ENCODE measurements at regions not wholly inside any gene's neighbourhood (a gene's known extent, or its start where the extent isn't known, plus 50 kb on each side); places are given as distances from the start of the nearest gene placed in this dataset.

DNA sequence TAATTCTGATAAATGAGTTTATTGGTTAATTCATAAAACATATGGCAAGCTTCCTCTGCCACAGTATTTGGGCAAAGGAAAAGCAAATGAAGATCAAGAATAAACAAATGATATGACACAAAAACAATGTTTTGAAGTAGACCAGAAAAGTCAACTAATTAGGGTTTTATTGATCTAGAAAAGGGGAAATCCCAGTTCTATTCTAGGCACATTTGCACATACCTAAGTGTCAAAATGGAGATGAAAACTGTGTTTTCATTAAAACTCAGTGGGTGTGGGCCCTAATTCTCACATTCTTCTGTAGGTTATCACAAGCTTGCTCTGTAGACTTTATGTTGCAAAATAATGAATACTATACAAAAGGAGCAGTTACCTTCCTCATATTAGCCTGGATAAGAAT is 69.0 kb upstream of the TENT5A start:
- ATAC-seq = no peak
- H3K27ac ChIP-seq = no peak overlapping the region
- H3K36me3 ChIP-seq = no peaks in the 10 kb centered on the region
- H3K27me3 ChIP-seq = no peaks in the 10 kb centered on the region
- TF ChIP-seq CTCF (IDR thresholded peaks at IDR 0.05) = no peak
- no peak for TF ChIP-seq POLR2A (IDR thresholded peaks at IDR 0.05)
- no peak for TF ChIP-seq POLR2AphosphoS5 (IDR thresholded peaks at IDR 0.05)
- TF ChIP-seq EP300 (IDR thresholded peaks at IDR 0.05) = no peak
- H3K9me3 ChIP-seq = peaks cover 0 to 6% (median 0%) of the 10 kb centered on the region in 3 donors
- H3K4me3 ChIP-seq = no peak overlapping the region
- no peaks in the 10 kb centered on the region for H3K4me1 ChIP-seq

DNA sequence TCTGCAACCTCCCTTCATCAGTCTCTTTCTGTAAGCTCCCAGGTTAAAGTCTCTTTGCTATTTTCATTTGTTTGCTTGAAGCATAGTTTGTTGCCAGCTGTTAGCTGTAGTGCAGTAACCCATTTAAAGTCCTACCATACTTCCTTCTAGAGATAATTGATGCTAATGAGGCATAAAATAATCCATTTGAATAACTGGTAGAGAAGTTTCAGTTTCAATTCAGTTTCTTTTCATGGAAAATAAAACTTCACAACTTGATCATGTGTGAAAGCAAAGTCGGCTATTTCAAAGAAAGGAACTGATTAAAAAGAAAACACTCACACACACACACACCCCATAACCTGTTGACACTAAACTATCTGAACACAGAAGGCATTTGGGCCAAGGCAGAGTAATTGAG is 68.5 kb upstream of the TENT5A start:
- no peak for ATAC-seq
- no peak for TF ChIP-seq EP300 (IDR thresholded peaks at IDR 0.05)
- no peak for TF ChIP-seq POLR2AphosphoS5 (IDR thresholded peaks at IDR 0.05)
- TF ChIP-seq POLR2A (IDR thresholded peaks at IDR 0.05) = no peak
- TF ChIP-seq CTCF (IDR thresholded peaks at IDR 0.05) = no peak
- Histone ChIP-seq H3K9me3 (peaks cover 0 to 1% (median 0%) of the 10 kb centered on the region in 3 donors), H3K27me3 (no peaks in the 10 kb centered on the region), H3K4me1 (no peaks in the 10 kb centered on the region), H3K4me3 (no peak overlapping the region), H3K36me3 (no peaks in the 10 kb centered on the region), H3K27ac (no peak overlapping the region)
- 38 to 67% methylated on average over 1 of the region's 1 CpG for WGBS, 2 donors (ENCODE audit: low coverage in 1 of 2)

DNA sequence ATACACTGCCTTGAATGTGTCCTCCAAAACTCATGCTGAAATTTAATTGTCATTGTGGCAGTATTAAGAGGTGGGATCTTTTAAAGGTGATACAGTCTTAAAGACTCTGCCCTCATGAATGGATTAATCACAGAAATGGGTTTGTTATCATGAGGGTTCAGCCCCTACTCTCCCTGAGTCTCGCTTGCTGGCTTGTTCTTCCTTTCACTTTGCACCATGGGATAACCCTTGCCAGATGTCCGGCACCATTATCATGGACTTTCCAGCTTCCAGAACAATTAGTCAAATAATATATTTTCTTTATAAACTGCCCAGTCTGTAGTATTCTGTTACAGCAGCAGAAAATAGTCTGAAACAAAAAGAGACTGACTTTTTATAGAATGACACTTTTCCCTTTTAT is 67.9 kb upstream of the TENT5A start:
- ATAC-seq = no peak
- 63 to 83% methylated on average over 2 of the region's 2 CpGs for WGBS, 2 donors (ENCODE audit: low coverage in 1 of 2)
- no peak for TF ChIP-seq CTCF (IDR thresholded peaks at IDR 0.05)
- no peak for TF ChIP-seq POLR2AphosphoS5 (IDR thresholded peaks at IDR 0.05)
- TF ChIP-seq POLR2A (IDR thresholded peaks at IDR 0.05) = no peak
- TF ChIP-seq EP300 (IDR thresholded peaks at IDR 0.05) = no peak
- no peak overlapping the region for H3K27ac ChIP-seq
- no peaks in the 10 kb centered on the region for H3K4me1 ChIP-seq
- no peak overlapping the region for H3K4me3 ChIP-seq
- H3K27me3 ChIP-seq = no peaks in the 10 kb centered on the region
- H3K9me3 ChIP-seq = no peaks in the 10 kb centered on the region
- no peaks in the 10 kb centered on the region for H3K36me3 ChIP-seq

- Histone ChIP-seq H3K36me3 (no peaks in the 10 kb centered on the region), H3K9me3 (no peaks in the 10 kb centered on the region), H3K4me3 (no peak overlapping the region), H3K27me3 (no peaks in the 10 kb centered on the region), H3K27ac (no peak overlapping the region), H3K4me1 (no peaks in the 10 kb centered on the region)
- ATAC-seq = no peak
- TF ChIP-seq CTCF (IDR thresholded peaks at IDR 0.05) (no peak), EP300 (IDR thresholded peaks at IDR 0.05) (no peak), POLR2AphosphoS5 (IDR thresholded peaks at IDR 0.05) (no peak), POLR2A (IDR thresholded peaks at IDR 0.05) (no peak)
- 94 to 100% methylated on average over 4 of the region's 6 CpGs for whole genome bisulfite sequencing, 2 donors (ENCODE audit: low coverage in 1 of 2)
Observed at GRCh38 chr6:81819767-81820166, 67.3 kb upstream of the TENT5A start.

DNA sequence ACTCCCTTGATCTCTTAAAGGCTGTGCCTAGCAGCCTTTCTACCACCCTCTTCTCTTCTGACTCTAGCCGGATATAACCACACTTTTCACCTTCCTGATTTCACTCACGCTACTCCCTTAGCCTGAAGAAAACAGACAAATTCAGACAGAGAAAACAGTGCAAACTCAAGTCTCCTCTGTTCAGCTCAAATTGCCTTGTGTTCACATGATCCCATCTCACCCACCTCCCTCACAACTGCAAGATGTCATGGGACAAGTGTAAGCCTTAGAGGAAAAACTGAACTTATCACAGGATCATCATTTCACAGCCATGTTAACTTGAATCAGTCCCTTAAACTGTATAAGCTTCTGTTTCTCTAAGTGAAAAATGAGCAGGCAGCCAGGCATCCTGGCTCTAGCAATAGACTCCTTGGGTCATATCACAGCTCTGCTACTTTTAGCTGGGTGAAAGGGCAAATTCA is 66.5 kb upstream of the TENT5A start:
- no peak overlapping the region for H3K27ac ChIP-seq
- 52 to 83% methylated on average over 1 to 2 of the region's 2 CpGs for WGBS, 2 donors (ENCODE audit: low coverage in 1 of 2)
- no peak overlapping the region for H3K4me3 ChIP-seq
- H3K4me1 ChIP-seq = no peaks in the 10 kb centered on the region
- no peaks in the 10 kb centered on the region for H3K27me3 ChIP-seq
- no peaks in the 10 kb centered on the region for H3K9me3 ChIP-seq
- ATAC-seq = no peak
- H3K36me3 ChIP-seq = no peaks in the 10 kb centered on the region
- TF ChIP-seq POLR2AphosphoS5 (IDR thresholded peaks at IDR 0.05) = no peak
- TF ChIP-seq CTCF (IDR thresholded peaks at IDR 0.05) = no peak
- no peak for TF ChIP-seq POLR2A (IDR thresholded peaks at IDR 0.05)
- TF ChIP-seq EP300 (IDR thresholded peaks at IDR 0.05) = no peak

Measured in gastroesophageal sphincter (tissue), 4 donors.